BJ (cell line): ENCODE measurements at regions not wholly inside any gene's neighbourhood (a gene's known extent, or its start where the extent isn't known, plus 50 kb on each side); places are given as distances from the start of the nearest gene placed in this dataset.

Experiments used
- CTCF ChIA-PET: fragments of 350-600 bp; formaldehyde crosslinking; extraction: SDS; loops from one replicate; lab custom pipeline; 2021; ENCODE audit warnings: antibody characterized with exemption, inconsistent platforms; lab: Yijun Ruan, JAX
- POLR2A ChIA-PET: fragments of 300-600 bp; sonication (Branson Sonifier 250); formaldehyde crosslinking; extraction: SDS; loops from one replicate; lab custom pipeline; 2021; ENCODE audit warnings: antibody characterized with exemption; lab: Charles Lee
- DNase-seq: peaks from one replicate; pipeline ENCODE4 v3.0.0-alpha.2; 2011; ENCODE audit warnings: low read depth
- H3K27me3 ChIP-seq: 2 replicates; pipeline ENCODE4 v1.6.0; 2011; ENCODE audit warnings: low read length; ENCODE audit not compliant: control insufficient read depth, insufficient read depth
- H3K36me3 ChIP-seq: 2 replicates; pipeline ENCODE4 v1.5.1; 2011; ENCODE audit warnings: low read length; ENCODE audit not compliant: control insufficient read depth, insufficient read depth
- H3K4me3 ChIP-seq: 2 replicates; pipeline ENCODE4 v1.5.1; 2011; ENCODE audit warnings: low read depth, mild to moderate bottlenecking, control low read depth, low read length
- CTCF ChIP-seq: IDR thresholded peaks from 2 replicates; pipeline ENCODE4 v1.5.1; 2011; ENCODE audit warnings: low read depth, mild to moderate bottlenecking, control low read depth, inconsistent platforms, low read length, moderate library complexity; ENCODE audit not compliant: insufficient read depth

GRCh38 chr16:64589836-64590235, 532.0 kb downstream of the CDH11 start:
- DNase-seq, result peak; percentile 67
- no peak for TF ChIP-seq CTCF
- ChIA-PET CTCF (interaction anchor here (0.6 kb wide), 1 partner anchor 103 kb away, joined by 3 read pairs; no protein-coding TSS in a partner anchor), POLR2A (no interaction called here)
- Histone ChIP-seq H3K4me3 (no peak overlapping the region), H3K27me3 (no peaks in the 10 kb centered on the region), H3K36me3 (no peaks in the 10 kb centered on the region)

- no peak for DNase-seq
- no peaks in the 10 kb centered on the region for H3K27me3 ChIP-seq
- no peak for TF ChIP-seq CTCF
- CTCF ChIA-PET, result no interaction called here
- POLR2A ChIA-PET, result interaction anchor here (0.6 kb wide), 1 partner anchor 165 kb away, joined by 3 read pairs; no protein-coding TSS in a partner anchor
- no peaks in the 10 kb centered on the region for H3K36me3 ChIP-seq
- no peak overlapping the region for H3K4me3 ChIP-seq
Observed at GRCh38 chr16:64586781-64587180, 535.1 kb downstream of the CDH11 start.

- ChIA-PET CTCF (no interaction called here), POLR2A (no interaction called here)
- TF ChIP-seq CTCF, result no peak
Observed at GRCh38 chr16:64585367-64585766, 536.5 kb downstream of the CDH11 start.

GRCh38 chr16:64580558-64580957, 541.3 kb downstream of the CDH11 start:
- Histone ChIP-seq H3K4me3 (no peak overlapping the region), H3K36me3 (no peaks in the 10 kb centered on the region), H3K27me3 (no peaks in the 10 kb centered on the region)
- CTCF ChIA-PET, result interaction anchor here (1.1 kb wide), 1 partner anchor 9 kb away, joined by 3 read pairs; no protein-coding TSS in a partner anchor
- DNase-seq, result no peak
- TF ChIP-seq CTCF, result no peak
- POLR2A ChIA-PET, result no interaction called here

More at GRCh38 chr16:64585367-64585766, 536.5 kb downstream of the CDH11 start:
- no peaks in the 10 kb centered on the region for H3K27me3 ChIP-seq
- no peak for DNase-seq
- no peak overlapping the region for H3K4me3 ChIP-seq
- H3K36me3 ChIP-seq, result no peaks in the 10 kb centered on the region

GRCh38 chr16:64579712-64580111, 542.2 kb downstream of the CDH11 start:
- ChIA-PET POLR2A (no interaction called here), CTCF (interaction anchor here (1.1 kb wide), 1 partner anchor 8 kb away, joined by 3 read pairs; no protein-coding TSS in a partner anchor)
- TF ChIP-seq CTCF, result no peak

More at GRCh38 chr16:64579712-64580111, 542.2 kb downstream of the CDH11 start:
- Histone ChIP-seq H3K36me3 (no peaks in the 10 kb centered on the region), H3K27me3 (no peaks in the 10 kb centered on the region), H3K4me3 (no peak overlapping the region)
- DNase-seq, result no peak
